HG03354 (cell line): ENCODE measurements at regions not wholly inside any gene's neighbourhood (a gene's known extent, or its start where the extent isn't known, plus 50 kb on each side); places are given as distances from the start of the nearest gene placed in this dataset.
A peak's percentile ranks its signal among the peaks of the same experiment; 100 is the strongest.

Source experiments
- ATAC-seq: cut with Tn5 transposase; IDR thresholded peaks from one replicate; pipeline ENCODE4 v1.9.1; 2021; ENCODE audit warnings: mild to moderate bottlenecking; ENCODE audit not compliant: unreplicated experiment, poor library complexity, severe bottlenecking

GRCh38 chr1:229986737-229987337 lies 80.2 kb upstream of the GALNT2 start:
- no peak for ATAC-seq

DNA sequence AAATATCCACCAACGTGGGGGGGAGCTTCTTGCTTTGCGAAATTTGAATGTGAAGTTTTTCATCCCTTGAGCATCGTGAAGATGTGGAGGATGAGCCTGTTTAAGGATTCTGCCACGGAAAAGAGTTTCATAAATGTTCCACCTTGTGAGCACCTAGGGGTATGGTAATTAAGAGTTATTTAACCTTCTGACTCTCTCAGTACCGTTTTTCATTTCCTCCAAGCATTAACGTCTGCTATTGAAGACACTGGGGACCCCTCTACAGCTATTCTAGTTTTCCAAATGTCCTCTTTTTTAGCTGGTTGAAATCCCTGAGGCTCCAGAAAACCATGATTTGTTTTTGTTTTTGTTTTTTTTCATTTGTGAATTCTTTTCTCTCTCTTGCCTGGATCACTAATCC lies 79.1 kb upstream of the GALNT2 start:
- no peak for ATAC-seq

GRCh38 chr1:229988534-229988933 lies 78.5 kb upstream of the GALNT2 start:
- no peak for ATAC-seq

DNA sequence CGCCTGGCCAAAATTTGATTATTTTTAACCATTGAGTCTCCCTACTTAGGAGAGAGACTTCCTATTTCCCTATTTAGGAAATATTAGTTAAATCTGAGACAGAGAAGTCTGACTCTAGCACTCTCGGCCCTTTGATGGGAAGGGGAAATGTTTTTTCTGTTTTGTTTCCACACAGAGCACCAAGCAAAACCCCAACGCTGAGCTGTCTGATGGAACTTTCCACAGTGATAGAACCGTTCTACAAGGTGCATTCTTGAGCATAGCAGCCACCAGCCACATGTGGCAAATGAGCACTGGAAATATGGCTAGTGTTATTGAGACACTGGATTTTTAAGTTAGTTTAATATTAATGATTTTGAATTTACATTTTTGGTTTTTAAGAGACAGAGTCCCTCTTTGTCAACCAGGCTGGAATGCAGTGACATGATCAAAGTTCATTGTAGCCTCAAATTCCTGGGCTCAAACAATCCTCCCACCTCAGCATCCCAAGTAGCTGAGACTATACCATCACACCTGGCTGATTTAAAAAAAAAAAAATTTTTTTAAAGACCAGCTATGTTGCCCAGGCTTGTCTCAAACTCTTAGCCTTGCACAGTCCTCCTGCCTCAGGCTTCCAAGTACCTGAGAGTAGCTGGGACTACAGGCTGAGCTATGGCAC lies 77.3 kb upstream of the GALNT2 start:
- ATAC-seq, result no peak

- ATAC-seq, result no peak
Observed at GRCh38 chr1:229990326-229990725, 76.7 kb upstream of the GALNT2 start.

DNA sequence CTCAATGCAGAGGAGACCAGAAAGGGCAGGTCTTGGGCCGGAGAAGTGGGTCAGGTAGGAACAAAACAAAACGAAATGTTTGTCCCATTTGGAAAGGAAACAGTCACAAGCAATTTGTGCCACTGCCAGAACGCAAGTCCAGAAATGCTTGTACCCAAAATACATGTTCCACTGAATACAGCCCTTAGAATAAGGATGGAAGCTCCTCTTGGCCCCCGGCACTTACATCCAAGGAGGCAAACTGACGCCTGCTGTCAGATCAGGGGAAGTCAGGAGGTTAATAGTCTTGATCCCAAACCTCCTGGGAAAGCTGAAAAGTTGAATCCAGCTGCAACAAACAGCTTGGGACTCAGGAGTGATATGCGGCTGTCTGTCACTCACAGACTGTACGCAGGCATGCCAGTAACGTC lies 75.9 kb upstream of the GALNT2 start:
- ATAC-seq, result no peak

DNA sequence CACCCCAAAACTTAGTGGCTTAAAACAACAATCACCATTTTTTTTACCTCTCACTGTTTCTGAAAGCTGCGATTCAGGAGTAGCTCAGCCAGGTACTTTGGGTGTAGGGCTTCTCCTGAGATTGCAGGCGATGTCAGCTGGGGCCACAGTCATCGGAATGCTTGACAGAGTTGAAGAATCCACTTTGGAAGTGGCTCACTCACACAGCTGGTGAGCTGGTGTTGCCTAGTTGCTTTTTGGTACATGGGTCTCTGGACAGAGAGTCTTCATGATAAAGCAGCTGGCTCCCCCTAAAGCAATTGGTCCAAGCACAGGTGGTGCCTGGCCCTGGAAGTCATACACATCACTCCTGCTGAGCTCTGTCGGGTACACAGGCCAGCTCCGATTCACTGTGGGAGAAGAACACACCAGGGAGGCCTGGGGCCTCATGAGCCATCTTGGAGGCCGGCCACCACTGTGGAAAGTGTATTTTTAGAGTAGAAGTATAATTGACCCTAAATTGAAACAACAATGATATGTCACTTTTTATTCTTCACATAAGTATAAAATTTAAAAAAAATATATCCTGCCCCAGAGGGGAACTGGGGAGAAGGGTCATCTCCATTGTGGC lies 75.2 kb upstream of the GALNT2 start:
- no peak for ATAC-seq

DNA sequence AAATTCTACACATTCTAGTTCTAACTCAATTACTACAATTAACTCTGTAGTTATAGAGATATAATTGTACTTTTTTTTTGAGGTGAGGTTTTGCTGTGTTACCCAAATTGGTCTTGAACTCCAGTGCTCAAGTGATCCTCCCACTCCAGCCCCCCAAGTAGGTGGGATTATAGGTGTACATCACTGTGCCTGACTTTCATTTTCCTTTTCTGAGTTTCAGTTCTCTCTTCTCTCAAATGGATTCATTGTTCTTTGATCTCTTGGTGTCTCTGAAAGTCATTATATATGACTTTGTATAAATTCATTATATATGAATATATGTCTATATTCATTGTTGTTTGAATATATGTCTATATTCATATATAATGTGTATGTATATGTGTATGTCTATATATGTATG lies 74.0 kb upstream of the GALNT2 start:
- ATAC-seq, result peak; percentile 65

- no peak for ATAC-seq
Observed at GRCh38 chr1:229993894-229994293, 73.1 kb upstream of the GALNT2 start.

- ATAC-seq, result no peak
Observed at GRCh38 chr1:229999004-229999670, 67.9 kb upstream of the GALNT2 start.

DNA sequence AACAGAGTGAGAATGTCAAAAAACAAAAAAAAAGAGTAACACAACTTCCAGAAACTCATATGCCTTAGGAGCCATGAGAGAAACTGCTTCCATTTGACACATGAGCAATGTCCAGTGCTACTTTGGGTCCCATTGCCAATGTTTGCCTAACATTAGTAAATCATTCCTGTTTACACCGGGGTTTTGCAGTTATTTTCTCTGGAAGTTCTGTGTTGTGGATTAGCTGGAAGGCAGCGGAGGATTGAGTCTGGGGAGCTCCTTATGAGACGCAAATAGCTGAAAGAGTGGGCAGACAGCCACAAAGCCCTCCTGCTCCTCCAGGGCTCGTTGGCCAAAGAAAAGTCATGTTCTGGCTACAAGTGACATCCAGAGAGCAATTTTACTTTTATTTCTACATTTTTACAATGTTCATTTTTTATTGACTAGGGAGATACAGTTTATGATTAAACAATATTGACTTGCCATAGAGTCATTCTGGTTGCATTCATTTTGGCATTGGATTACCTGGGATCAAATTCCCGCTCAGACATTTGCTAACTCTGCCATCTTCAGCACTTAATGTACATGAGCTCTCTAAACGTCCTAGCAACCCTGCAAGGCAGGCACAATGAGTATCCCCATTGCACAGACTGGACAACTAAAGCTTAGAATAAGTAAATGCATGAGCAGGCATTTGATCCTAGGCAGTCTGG lies 66.4 kb upstream of the GALNT2 start:
- no peak for ATAC-seq

GRCh38 chr1:230002164-230002803 lies 64.8 kb upstream of the GALNT2 start:
- ATAC-seq, result no peak

- ATAC-seq, result no peak
Observed at GRCh38 chr1:230003409-230003808, 63.6 kb upstream of the GALNT2 start.

DNA sequence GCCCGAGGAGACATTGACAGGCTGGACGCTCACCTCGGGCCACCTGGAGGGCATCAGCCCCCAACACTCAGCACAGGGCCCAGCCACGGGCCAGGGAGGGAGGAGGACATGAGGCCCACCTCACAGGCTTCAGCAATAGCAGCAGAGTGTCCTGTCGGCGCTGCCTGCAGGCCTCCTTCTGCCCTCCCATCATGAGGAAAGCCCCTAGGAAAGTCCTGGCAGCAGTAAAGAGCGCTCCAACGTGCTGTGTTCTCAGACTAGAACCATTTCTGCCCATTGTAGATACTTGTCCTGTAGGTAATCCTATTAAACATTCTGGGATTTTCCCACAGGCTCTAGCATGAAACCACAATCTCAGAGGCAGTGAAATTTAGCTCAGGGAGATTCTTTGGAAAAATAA lies 62.0 kb upstream of the GALNT2 start:
- ATAC-seq, result no peak

- ATAC-seq, result no peak
Observed at GRCh38 chr1:230008721-230009120, 58.3 kb upstream of the GALNT2 start.

DNA sequence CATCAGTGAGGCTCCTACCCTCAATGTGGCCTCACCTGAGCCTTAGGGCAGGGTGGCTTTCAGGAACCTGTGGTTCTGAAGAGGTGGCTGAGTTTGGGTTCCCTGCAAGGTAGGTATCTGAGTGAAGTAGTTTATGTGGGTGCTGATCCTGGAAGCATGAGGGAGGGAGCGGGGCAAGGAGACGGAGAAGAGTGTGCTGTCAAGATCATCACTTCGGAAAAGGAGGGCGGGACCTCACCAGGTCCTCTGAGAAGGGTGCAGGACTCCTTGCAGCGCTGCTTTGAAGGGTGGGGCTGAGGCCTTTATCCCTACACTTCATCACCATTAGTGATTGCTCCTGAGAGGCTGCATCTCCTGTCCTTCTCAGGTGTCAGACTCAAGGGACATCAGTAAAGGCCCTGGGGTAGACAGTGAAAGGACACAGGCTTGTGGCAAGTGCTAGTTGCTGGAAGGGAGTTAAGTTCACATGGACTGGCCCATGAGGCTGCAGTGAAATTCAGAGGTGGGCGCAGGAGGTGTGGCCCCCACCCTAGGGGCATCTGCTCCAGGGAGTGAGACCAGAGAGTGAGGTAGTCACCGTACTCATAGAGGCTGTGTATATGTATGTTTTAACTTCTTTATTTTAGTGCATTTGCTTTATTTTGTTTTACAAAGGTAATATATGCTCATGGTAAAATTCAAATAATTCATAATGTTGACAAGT lies 57.3 kb upstream of the GALNT2 start:
- ATAC-seq, result no peak

GRCh38 chr1:230010603-230011332 lies 56.3 kb upstream of the GALNT2 start:
- ATAC-seq, result no peak

GRCh38 chr1:230011333-230012092 lies 55.5 kb upstream of the GALNT2 start:
- ATAC-seq, result no peak
